ENCODE measurements at regions not wholly inside any gene's neighbourhood (a gene's known extent, or its start where the extent isn't known, plus 50 kb on each side); places are given as distances from the start of the nearest gene placed in this dataset.

- TF ChIP-seq POLR2A (IDR thresholded peaks at IDR 0.05) (no peak), CTCF (IDR thresholded peaks at IDR 0.05) (no peak)
Measured at GRCh38 chr4:181476508-181476890, 766.7 kb upstream of the TENM3 start.

All from heart left ventricle (tissue), 13 donors.